Thyroid gland (tissue), 4 donors: ENCODE measurements at regions not wholly inside any gene's neighbourhood (a gene's known extent, or its start where the extent isn't known, plus 50 kb on each side); places are given as distances from the start of the nearest gene placed in this dataset.

Experiments used
- DNase-seq, 2 donors: peaks; one replicate each; pipeline ENCODE4 v3.0.0-alpha.2; 2019
- H3K27ac ChIP-seq, 3 donors: fragments of 200-600 bp; sonication (generic); 1 replicate in 2 of 3; 2 replicates in 1 of 3; pipeline ENCODE4 v1.5.1; 2016 to 2019; ENCODE audit warnings: mild to moderate bottlenecking in 1 of 3, moderate library complexity in 1 of 3
- H3K27me3 ChIP-seq: fragments of 200-600 bp; sonication (generic); one replicate; pipeline ENCODE4 v1.5.1; 2019
- H3K36me3 ChIP-seq, 2 donors: fragments of 200-600 bp; sonication (generic); one replicate each; pipeline ENCODE4 v1.5.1; 2016 to 2019
- H3K4me1 ChIP-seq, 2 donors: fragments of 200-600 bp; sonication (generic); one replicate each; pipeline ENCODE4 v1.5.1; 2017 to 2019
- H3K4me3 ChIP-seq, 3 donors: fragments of 200-600 bp; sonication (generic); replicated peaks in 1 of 3; 1 replicate in 2 of 3; 2 replicates in 1 of 3; pipeline ENCODE4 v1.5.1; 2016; ENCODE audit warnings: mild to moderate bottlenecking in 1 of 3
- H3K9me3 ChIP-seq: fragments of 200-600 bp; sonication (generic); one replicate; pipeline ENCODE4 v1.5.1; 2017
- POLR2A ChIP-seq, 2 donors: fragments of 450-650 bp; IDR thresholded peaks; one replicate each; pipeline ENCODE4 v1.6.1; 2017; ENCODE audit warnings: antibody characterized with exemption in 2 of 2, mild to moderate bottlenecking in 2 of 2, moderate library complexity in 1 of 2
- WGBS, 2 donors: methylation state at CpG; one replicate each; pipeline ENCODE4 v1.1.5; 2017; 5-methylcytosine and 5-hydroxymethylcytosine counted together
- intact Hi-C: fragments of 100-400 bp; cut with DNase I; formaldehyde crosslinking; loops from one replicate; pipeline ENCODE4 v1.15.1; 2023
- TF ChIP-seq, protein P1 (sequence below), 6 experiments: fragments of 200-600 bp in 3 of 6; fragments of 450-650 bp in 3 of 6; sonication (generic) in 3 of 6; IDR thresholded peaks; one replicate each; pipeline ENCODE4 v1.5.1; 2016 to 2019; ENCODE audit warnings: antibody characterized with exemption in 6 of 6, mild to moderate bottlenecking in 2 of 6, inconsistent platforms in 1 of 6, moderate library complexity in 1 of 6

DNA sequence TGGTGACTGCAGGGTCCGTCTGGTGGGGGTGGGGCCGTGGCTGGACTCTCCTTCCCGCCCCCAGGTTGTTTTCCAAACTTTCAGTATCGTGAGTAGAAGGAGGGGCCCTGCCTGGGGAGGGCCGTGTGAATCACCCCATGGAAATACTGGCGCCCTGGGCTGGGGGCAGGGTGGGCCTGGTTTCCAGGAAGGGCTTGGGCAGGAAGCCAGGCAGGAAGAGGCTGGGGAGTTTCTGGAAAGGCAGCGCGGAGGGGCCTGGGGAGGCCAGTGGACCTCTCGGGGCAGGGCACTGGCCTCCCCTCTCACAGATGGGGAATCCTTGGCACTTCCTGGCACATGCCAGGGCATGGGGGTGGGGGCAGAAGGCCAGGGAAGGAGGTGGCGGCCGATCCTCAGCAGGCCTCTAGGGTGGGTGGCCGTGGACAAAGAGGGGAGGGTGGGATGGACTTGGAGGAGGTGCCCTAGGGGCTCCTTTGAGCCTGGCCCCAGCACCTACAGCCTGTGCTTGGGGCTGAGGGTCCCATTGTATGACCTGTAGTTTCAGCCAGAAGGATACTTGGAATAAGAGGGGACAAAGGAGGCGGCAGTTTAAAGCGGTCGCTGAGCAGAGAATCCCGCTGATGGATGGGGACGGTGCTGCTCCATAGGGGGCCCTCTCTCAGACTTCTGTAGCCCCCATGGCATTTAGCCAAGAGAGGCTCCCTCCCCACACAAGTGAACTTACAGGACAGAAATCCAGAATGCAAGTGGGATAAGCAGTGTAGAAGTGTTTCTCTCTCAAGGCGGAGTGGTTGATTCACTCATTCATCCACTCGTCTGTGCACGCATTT, 56.5 kb upstream of the GATA2 start:
- WGBS, 2 donors = 36 to 40% methylated on average over 18 of the region's 20 CpGs
- H3K36me3 ChIP-seq = no peaks in the 10 kb centered on the region
- peaks cover 0 to 19% of the 10 kb centered on the region in 2 donors for H3K4me1 ChIP-seq
- peak overlapping the region in 1 of 3 donors; percentile 24 for H3K27ac ChIP-seq
- TF ChIP-seq, protein P1, sequence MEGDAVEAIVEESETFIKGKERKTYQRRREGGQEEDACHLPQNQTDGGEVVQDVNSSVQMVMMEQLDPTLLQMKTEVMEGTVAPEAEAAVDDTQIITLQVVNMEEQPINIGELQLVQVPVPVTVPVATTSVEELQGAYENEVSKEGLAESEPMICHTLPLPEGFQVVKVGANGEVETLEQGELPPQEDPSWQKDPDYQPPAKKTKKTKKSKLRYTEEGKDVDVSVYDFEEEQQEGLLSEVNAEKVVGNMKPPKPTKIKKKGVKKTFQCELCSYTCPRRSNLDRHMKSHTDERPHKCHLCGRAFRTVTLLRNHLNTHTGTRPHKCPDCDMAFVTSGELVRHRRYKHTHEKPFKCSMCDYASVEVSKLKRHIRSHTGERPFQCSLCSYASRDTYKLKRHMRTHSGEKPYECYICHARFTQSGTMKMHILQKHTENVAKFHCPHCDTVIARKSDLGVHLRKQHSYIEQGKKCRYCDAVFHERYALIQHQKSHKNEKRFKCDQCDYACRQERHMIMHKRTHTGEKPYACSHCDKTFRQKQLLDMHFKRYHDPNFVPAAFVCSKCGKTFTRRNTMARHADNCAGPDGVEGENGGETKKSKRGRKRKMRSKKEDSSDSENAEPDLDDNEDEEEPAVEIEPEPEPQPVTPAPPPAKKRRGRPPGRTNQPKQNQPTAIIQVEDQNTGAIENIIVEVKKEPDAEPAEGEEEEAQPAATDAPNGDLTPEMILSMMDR (IDR thresholded peaks at IDR 0.05) = no peak
- no peak for TF ChIP-seq POLR2A (IDR thresholded peaks at IDR 0.05)
- H3K4me3 ChIP-seq = no peak overlapping the region
- no peaks in the 10 kb centered on the region for H3K27me3 ChIP-seq
- intact Hi-C loops = no loop called here
- no peaks in the 10 kb centered on the region for H3K9me3 ChIP-seq
- DNase-seq = peak; percentile 31 to 36

DNA sequence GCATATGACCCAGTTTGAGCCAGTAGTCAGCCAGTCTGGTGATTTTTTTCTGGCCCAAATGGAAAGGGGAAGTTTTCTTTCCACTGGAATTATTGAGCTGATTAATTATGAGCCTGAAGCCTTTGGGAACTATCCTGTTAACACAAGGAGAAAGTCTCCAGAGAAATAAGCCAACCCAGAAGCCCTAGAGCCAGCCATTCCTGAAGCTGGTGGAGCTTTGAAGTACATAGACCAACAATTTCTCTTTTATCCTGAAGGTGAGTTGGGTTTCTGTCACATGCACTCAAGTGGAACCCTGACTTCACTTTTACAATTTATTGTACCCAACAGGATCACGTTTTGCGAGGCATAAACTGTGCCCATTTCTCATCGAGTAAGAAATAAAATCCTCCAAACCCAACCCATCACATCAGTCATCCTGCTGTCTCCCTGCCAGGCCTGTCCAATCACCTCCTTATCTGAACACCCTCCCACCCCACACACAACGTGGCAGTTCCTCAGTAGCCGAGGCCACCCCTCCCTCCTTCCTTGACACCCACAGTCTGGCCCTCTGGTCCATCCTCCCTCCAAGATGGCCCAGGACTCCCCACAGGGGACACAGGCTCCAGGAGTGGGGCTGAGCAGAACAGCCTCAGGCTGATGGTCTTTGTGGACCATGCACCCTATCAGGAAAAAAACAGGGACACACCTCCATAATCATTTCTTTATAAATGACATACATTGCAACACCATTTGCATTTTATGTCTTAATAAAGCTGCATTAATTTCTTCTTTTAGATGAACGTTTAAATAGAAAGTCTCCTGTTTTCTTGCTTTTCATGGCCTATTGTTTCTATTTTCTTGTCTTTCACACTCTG, 55.7 kb upstream of the GATA2 start:
- Histone ChIP-seq H3K4me3 (no peak overlapping the region), H3K27ac (no peak overlapping the region), H3K9me3 (no peaks in the 10 kb centered on the region), H3K4me1 (peaks cover 0 to 19% of the 10 kb centered on the region in 2 donors), H3K36me3 (no peaks in the 10 kb centered on the region), H3K27me3 (no peaks in the 10 kb centered on the region)
- intact Hi-C loops = no loop called here
- WGBS, 2 donors = 66 to 73% methylated on average over 6 of the region's 6 CpGs
- no peak for TF ChIP-seq POLR2A (IDR thresholded peaks at IDR 0.05)
- TF ChIP-seq, protein P1 (IDR thresholded peaks at IDR 0.05) = no peak
- no peak for DNase-seq

DNA sequence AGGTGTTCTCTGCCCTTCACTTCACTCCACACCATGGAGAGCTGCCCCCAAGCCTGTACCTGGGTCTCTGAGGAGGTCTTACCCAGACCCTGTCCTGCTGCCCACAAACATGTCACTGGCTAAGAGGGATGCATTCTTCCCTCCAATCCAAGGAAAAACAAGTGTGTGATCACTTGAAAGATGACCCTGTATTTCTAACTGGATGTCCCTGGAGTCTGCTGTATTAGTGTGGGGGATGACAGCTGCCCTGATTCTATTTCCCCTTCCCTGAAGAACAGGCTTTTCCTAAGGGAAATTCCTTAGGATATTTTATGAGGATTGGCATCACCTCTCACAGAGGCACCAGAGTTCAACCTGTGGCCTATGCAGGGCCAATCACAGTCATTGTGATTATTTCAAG, 55.0 kb upstream of the GATA2 start:
- DNase-seq = no peak
- no peaks in the 10 kb centered on the region for H3K27me3 ChIP-seq
- intact Hi-C loops = no loop called here
- no peaks in the 10 kb centered on the region for H3K36me3 ChIP-seq
- no peak overlapping the region for H3K27ac ChIP-seq
- TF ChIP-seq POLR2A (IDR thresholded peaks at IDR 0.05) = no peak
- TF ChIP-seq, protein P1 (IDR thresholded peaks at IDR 0.05) = no peak
- peaks cover 0 to 19% of the 10 kb centered on the region in 2 donors for H3K4me1 ChIP-seq
- H3K9me3 ChIP-seq = no peaks in the 10 kb centered on the region
- H3K4me3 ChIP-seq = no peak overlapping the region

DNA sequence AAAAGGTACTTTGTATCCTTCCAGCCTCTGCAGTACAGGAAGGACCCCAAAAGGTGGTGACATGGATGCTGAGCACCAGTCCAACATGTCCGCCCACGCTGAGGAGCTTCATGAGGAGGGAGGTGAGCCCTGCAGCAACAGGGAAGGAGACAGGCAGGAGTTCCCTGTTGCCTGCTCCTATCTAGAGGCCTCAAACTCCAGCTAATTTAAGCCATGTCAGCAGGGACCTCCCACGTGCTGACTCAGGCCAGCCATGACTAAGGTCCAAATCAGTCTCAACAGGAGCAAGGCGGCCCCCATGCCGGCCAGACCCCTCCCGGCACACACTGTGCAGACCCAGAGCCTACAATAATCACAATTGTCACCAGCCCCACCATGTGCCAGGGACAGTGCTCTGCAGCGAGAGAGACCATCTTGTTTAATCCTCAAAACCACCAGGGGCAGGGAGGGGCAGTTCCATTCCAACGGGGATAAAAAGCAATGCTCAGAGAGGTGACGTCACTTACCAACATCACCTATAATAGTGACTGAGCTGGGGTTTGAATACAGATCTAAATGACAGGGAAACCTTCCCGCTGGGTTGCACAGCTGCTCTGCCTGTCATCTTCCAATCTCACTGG, 54.5 kb upstream of the GATA2 start:
- Histone ChIP-seq H3K27ac (no peak overlapping the region), H3K4me1 (peaks cover 0 to 19% of the 10 kb centered on the region in 2 donors), H3K36me3 (no peaks in the 10 kb centered on the region), H3K27me3 (no peaks in the 10 kb centered on the region), H3K9me3 (no peaks in the 10 kb centered on the region), H3K4me3 (no peak overlapping the region)
- WGBS, 2 donors = 69 to 81% methylated on average over 10 of the region's 10 CpGs
- TF ChIP-seq, protein P1 (IDR thresholded peaks at IDR 0.05) = no peak
- TF ChIP-seq POLR2A (IDR thresholded peaks at IDR 0.05) = no peak
- no peak for DNase-seq
- intact Hi-C loops = no loop called here
